ENCODE measurements at regions not wholly inside any gene's neighbourhood (a gene's known extent, or its start where the extent isn't known, plus 50 kb on each side); places are given as distances from the start of the nearest gene placed in this dataset.
"Not testable (repeated sequence)": the region's sequence is repeated elsewhere in the genome, so short reads cannot be mapped to it uniquely, and the experiment has no call there.

- TF ChIP-seq CTCF (IDR thresholded peaks at IDR 0.05; ENCODE audit: low read depth, low read length): no peak
- H3K4me3 ChIP-seq (ENCODE audit: low read depth, low read length): no peak overlapping the region
- H3K9me3 ChIP-seq (ENCODE audit: control insufficient read depth, insufficient read depth, low read length): peaks cover 9% of the 10 kb centered on the region; the same call in 1 of the 2 replicates
- ChIA-PET POLR2A (no interaction called here), CTCF (interaction anchor here (0.9 kb wide), 1 partner anchor 40 kb away, joined by 3 read pairs; no protein-coding TSS in a partner anchor)
- H3K27me3 ChIP-seq (ENCODE audit: control insufficient read depth, insufficient read depth, low read length): no peaks in the 10 kb centered on the region
- no peak overlapping the region for H3K27ac ChIP-seq (ENCODE audit: low read depth, low read length)
- no peak for DNase-seq (ENCODE audit: low read depth, low spot score)
These were observed 160.5 kb downstream of the ZFP36L2 start for GRCh38 chr2:43065871-43066270.

- no peak for TF ChIP-seq CTCF (IDR thresholded peaks at IDR 0.05; ENCODE audit: low read depth, low read length)
- Histone ChIP-seq H3K27ac (ENCODE audit: low read depth, low read length) (no peak overlapping the region), H3K4me3 (ENCODE audit: low read depth, low read length) (no peak overlapping the region), H3K27me3 (ENCODE audit: control insufficient read depth, insufficient read depth, low read length) (no peaks in the 10 kb centered on the region), H3K9me3 (ENCODE audit: control insufficient read depth, insufficient read depth, low read length) (peaks cover 9% of the 10 kb centered on the region; the same call in 1 of the 2 replicates)
- CTCF ChIA-PET: no interaction called here
- POLR2A ChIA-PET: no interaction called here
- DNase-seq (ENCODE audit: low read depth, low spot score): no peak
These were observed 161.4 kb downstream of the ZFP36L2 start for GRCh38 chr2:43065036-43065435.

- CTCF ChIA-PET; H3K27me3 ChIP-seq (ENCODE audit: control insufficient read depth, insufficient read depth, low read length); POLR2A ChIA-PET: not testable (repeated sequence)
These were observed 163.3 kb downstream of the ZFP36L2 start for GRCh38 chr2:43063096-43063495.

GRCh38 chr2:43062058-43062457 lies 164.3 kb downstream of the ZFP36L2 start:
- TF ChIP-seq CTCF (IDR thresholded peaks at IDR 0.05; ENCODE audit: low read depth, low read length): no peak
- Histone ChIP-seq H3K27ac (ENCODE audit: low read depth, low read length) (no peak overlapping the region), H3K9me3 (ENCODE audit: control insufficient read depth, insufficient read depth, low read length) (peaks cover 9% of the 10 kb centered on the region; the same call in 1 of the 2 replicates), H3K27me3 (ENCODE audit: control insufficient read depth, insufficient read depth, low read length) (no peaks in the 10 kb centered on the region), H3K4me3 (ENCODE audit: low read depth, low read length) (no peak overlapping the region)
- ChIA-PET POLR2A (no interaction called here), CTCF (interaction anchor here (0.6 kb wide), 1 partner anchor 38 kb away, joined by 3 read pairs; no protein-coding TSS in a partner anchor)
- DNase-seq (ENCODE audit: low read depth, low spot score): no peak

More at GRCh38 chr2:43063096-43063495, 163.3 kb downstream of the ZFP36L2 start:
- not testable (repeated sequence) for H3K27ac ChIP-seq (ENCODE audit: low read depth, low read length); H3K9me3 ChIP-seq (ENCODE audit: control insufficient read depth, insufficient read depth, low read length); DNase-seq (ENCODE audit: low read depth, low spot score); H3K4me3 ChIP-seq (ENCODE audit: low read depth, low read length)

GRCh38 chr2:43060390-43061016 lies 165.9 kb downstream of the ZFP36L2 start:
- no peak overlapping the region for H3K27ac ChIP-seq (ENCODE audit: low read depth, low read length)
- no peak for TF ChIP-seq CTCF (IDR thresholded peaks at IDR 0.05; ENCODE audit: low read depth, low read length)
- ChIA-PET POLR2A (no interaction called here), CTCF (no interaction called here)
- no peak overlapping the region for H3K4me3 ChIP-seq (ENCODE audit: low read depth, low read length)
- no peak for DNase-seq (ENCODE audit: low read depth, low spot score)
- no peaks in the 10 kb centered on the region for H3K27me3 ChIP-seq (ENCODE audit: control insufficient read depth, insufficient read depth, low read length)
- H3K9me3 ChIP-seq (ENCODE audit: control insufficient read depth, insufficient read depth, low read length): peaks cover 9% of the 10 kb centered on the region; the same call in 1 of the 2 replicates

Data from AG04450 (cell line).